Liver (tissue), 3 donors: ENCODE measurements at regions not wholly inside any gene's neighbourhood (a gene's known extent, or its start where the extent isn't known, plus 50 kb on each side); places are given as distances from the start of the nearest gene placed in this dataset.

Experiments
- EGR1 ChIP-seq, 2 donors: IDR thresholded peaks; 2 replicates each; pipeline ENCODE4 v1.6.1; 2016 to 2018; ENCODE audit warnings: antibody characterized with exemption in 2 of 2, low read depth in 2 of 2
- FOXA1 ChIP-seq: IDR thresholded peaks from 2 replicates; pipeline ENCODE4 v1.6.1; 2016; ENCODE audit warnings: antibody characterized with exemption
- GABPA ChIP-seq, 2 donors: IDR thresholded peaks in 1 of 2; conservative IDR thresholded peaks in 1 of 2; 2 replicates each; pipeline ENCODE4 v1.6.1; 2016; ENCODE audit warnings: antibody characterized with exemption in 2 of 2, mild to moderate bottlenecking in 1 of 2, moderate library complexity in 1 of 2
- HNF4A ChIP-seq, 2 donors: conservative IDR thresholded peaks; 2 replicates each; pipeline ENCODE4 v1.6.1; 2016; ENCODE audit warnings: antibody characterized with exemption in 2 of 2, mild to moderate bottlenecking in 2 of 2
- JUND ChIP-seq, 2 donors: IDR thresholded peaks; 2 replicates each; pipeline ENCODE4 v1.6.1; 2016; ENCODE audit warnings: antibody characterized with exemption in 2 of 2
- NR2F2 ChIP-seq: IDR thresholded peaks from 2 replicates; pipeline ENCODE4 v1.6.1; 2016; ENCODE audit warnings: antibody characterized with exemption
- RAD21 ChIP-seq, 2 donors: IDR thresholded peaks; 2 replicates each; pipeline ENCODE4 v1.6.1; 2016; ENCODE audit warnings: antibody characterized with exemption in 2 of 2, mild to moderate bottlenecking in 2 of 2
- TAF1 ChIP-seq: conservative IDR thresholded peaks from 2 replicates; pipeline ENCODE4 v1.6.1; 2016; ENCODE audit warnings: antibody characterized with exemption, mild to moderate bottlenecking
- YY1 ChIP-seq: IDR thresholded peaks from 2 replicates; pipeline ENCODE4 v1.6.1; 2016; ENCODE audit warnings: antibody characterized with exemption, mild to moderate bottlenecking
- TF ChIP-seq, protein P1 (sequence below): fragments of 150-350 bp; IDR thresholded peaks from 2 replicates; pipeline ENCODE4 v1.5.1; 2017; ENCODE audit warnings: improper control_type of control experiment, low read depth, low read length; ENCODE audit not compliant: missing input control
- TF ChIP-seq, protein P2 (sequence below): IDR thresholded peaks from 2 replicates; pipeline ENCODE4 v1.6.1; 2016; ENCODE audit warnings: antibody characterized with exemption, mild to moderate bottlenecking
- TF ChIP-seq, protein P3 (sequence below): IDR thresholded peaks from 2 replicates; pipeline ENCODE4 v1.6.1; 2016; ENCODE audit warnings: antibody characterized with exemption
- TF ChIP-seq, protein P4 (sequence below): IDR thresholded peaks from 2 replicates; pipeline ENCODE4 v1.6.1; 2016; ENCODE audit warnings: antibody characterized with exemption
- TF ChIP-seq, protein P5 (sequence below): IDR thresholded peaks from 2 replicates; pipeline ENCODE4 v1.6.1; 2016; ENCODE audit warnings: antibody characterized with exemption
- donor health status: healthy.
- donor health status: healthy.

DNA sequence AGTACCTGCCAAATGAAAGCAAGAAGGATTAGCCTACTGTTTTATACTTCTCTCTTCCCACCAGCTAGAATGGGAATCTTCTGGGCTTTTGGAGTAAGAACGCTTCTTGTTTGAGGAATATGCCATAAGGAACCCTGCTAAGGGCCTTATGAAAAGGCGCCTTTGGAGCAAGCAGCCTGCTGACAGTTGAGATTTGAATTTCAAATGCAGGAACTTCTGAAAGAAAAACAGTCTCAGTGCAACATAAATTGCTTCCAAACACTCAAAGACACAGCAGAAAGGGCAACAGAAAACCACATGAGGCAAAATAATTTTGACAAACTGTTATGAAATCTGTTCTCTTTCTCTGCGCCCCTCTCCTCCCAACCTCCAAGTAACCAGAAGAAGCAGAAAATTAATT is 149.4 kb upstream of the B3GAT2 start:
- TF ChIP-seq, protein P1, sequence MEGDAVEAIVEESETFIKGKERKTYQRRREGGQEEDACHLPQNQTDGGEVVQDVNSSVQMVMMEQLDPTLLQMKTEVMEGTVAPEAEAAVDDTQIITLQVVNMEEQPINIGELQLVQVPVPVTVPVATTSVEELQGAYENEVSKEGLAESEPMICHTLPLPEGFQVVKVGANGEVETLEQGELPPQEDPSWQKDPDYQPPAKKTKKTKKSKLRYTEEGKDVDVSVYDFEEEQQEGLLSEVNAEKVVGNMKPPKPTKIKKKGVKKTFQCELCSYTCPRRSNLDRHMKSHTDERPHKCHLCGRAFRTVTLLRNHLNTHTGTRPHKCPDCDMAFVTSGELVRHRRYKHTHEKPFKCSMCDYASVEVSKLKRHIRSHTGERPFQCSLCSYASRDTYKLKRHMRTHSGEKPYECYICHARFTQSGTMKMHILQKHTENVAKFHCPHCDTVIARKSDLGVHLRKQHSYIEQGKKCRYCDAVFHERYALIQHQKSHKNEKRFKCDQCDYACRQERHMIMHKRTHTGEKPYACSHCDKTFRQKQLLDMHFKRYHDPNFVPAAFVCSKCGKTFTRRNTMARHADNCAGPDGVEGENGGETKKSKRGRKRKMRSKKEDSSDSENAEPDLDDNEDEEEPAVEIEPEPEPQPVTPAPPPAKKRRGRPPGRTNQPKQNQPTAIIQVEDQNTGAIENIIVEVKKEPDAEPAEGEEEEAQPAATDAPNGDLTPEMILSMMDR, result no peak
- TF ChIP-seq, protein P2, sequence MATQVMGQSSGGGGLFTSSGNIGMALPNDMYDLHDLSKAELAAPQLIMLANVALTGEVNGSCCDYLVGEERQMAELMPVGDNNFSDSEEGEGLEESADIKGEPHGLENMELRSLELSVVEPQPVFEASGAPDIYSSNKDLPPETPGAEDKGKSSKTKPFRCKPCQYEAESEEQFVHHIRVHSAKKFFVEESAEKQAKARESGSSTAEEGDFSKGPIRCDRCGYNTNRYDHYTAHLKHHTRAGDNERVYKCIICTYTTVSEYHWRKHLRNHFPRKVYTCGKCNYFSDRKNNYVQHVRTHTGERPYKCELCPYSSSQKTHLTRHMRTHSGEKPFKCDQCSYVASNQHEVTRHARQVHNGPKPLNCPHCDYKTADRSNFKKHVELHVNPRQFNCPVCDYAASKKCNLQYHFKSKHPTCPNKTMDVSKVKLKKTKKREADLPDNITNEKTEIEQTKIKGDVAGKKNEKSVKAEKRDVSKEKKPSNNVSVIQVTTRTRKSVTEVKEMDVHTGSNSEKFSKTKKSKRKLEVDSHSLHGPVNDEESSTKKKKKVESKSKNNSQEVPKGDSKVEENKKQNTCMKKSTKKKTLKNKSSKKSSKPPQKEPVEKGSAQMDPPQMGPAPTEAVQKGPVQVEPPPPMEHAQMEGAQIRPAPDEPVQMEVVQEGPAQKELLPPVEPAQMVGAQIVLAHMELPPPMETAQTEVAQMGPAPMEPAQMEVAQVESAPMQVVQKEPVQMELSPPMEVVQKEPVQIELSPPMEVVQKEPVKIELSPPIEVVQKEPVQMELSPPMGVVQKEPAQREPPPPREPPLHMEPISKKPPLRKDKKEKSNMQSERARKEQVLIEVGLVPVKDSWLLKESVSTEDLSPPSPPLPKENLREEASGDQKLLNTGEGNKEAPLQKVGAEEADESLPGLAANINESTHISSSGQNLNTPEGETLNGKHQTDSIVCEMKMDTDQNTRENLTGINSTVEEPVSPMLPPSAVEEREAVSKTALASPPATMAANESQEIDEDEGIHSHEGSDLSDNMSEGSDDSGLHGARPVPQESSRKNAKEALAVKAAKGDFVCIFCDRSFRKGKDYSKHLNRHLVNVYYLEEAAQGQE, result no peak
- TF ChIP-seq YY1 (no peak), GABPA (IDR thresholded peaks at IDR 0.05 in 1 of 2, conservative IDR thresholded peaks at IDR 0.05 in 1 of 2) (no peak), EGR1 (IDR thresholded peaks at IDR 0.05; ENCODE audit: low read depth in 2 of 2) (no peak), JUND (IDR thresholded peaks at IDR 0.05) (no peak), HNF4A (conservative IDR thresholded peaks at IDR 0.05) (no peak), RAD21 (IDR thresholded peaks at IDR 0.05) (no peak), TAF1 (no peak), FOXA1 (no peak), NR2F2 (no peak)
- TF ChIP-seq, protein P3, sequence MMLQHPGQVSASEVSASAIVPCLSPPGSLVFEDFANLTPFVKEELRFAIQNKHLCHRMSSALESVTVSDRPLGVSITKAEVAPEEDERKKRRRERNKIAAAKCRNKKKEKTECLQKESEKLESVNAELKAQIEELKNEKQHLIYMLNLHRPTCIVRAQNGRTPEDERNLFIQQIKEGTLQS, result no peak
- TF ChIP-seq, protein P4, sequence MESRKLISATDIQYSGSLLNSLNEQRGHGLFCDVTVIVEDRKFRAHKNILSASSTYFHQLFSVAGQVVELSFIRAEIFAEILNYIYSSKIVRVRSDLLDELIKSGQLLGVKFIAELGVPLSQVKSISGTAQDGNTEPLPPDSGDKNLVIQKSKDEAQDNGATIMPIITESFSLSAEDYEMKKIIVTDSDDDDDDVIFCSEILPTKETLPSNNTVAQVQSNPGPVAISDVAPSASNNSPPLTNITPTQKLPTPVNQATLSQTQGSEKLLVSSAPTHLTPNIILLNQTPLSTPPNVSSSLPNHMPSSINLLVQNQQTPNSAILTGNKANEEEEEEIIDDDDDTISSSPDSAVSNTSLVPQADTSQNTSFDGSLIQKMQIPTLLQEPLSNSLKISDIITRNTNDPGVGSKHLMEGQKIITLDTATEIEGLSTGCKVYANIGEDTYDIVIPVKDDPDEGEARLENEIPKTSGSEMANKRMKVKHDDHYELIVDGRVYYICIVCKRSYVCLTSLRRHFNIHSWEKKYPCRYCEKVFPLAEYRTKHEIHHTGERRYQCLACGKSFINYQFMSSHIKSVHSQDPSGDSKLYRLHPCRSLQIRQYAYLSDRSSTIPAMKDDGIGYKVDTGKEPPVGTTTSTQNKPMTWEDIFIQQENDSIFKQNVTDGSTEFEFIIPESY, result no peak
- TF ChIP-seq, protein P5, sequence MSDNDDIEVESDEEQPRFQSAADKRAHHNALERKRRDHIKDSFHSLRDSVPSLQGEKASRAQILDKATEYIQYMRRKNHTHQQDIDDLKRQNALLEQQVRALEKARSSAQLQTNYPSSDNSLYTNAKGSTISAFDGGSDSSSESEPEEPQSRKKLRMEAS, result no peak
